GM21526 (cell line): ENCODE measurements at regions not wholly inside any gene's neighbourhood (a gene's known extent, or its start where the extent isn't known, plus 50 kb on each side); places are given as distances from the start of the nearest gene placed in this dataset.
"Not testable (repeated sequence)": the region's sequence is repeated elsewhere in the genome, so short reads cannot be mapped to it uniquely, and the experiment has no call there.

Experiments used
- ATAC-seq: cut with Tn5 transposase; IDR thresholded peaks from one replicate; pipeline ENCODE4 v1.9.1; 2021; ENCODE audit warnings: moderate library complexity; ENCODE audit not compliant: unreplicated experiment, low FRiP score

GRCh38 chr16:60727851-60728250, 1308.4 kb downstream of the CDH8 start:
- no peak for ATAC-seq

DNA sequence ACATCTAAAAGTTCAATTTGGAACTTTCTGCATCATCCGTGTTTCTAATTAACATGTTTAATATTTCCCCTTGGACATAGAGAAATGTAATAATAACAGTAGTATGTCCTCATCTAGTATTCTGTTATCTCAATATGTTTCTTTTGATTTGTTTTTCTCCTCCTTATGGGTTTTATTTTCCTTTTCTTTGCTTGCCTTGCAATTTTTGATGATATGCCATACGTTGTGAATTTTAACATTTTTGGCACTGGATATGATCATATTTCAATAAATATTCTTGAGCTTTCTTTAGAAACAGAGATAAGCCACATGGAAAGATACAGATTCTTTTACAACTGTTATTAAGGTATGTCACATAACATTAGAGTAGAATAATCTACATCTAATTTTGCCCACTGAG, 1316.2 kb downstream of the CDH8 start:
- no peak for ATAC-seq

DNA sequence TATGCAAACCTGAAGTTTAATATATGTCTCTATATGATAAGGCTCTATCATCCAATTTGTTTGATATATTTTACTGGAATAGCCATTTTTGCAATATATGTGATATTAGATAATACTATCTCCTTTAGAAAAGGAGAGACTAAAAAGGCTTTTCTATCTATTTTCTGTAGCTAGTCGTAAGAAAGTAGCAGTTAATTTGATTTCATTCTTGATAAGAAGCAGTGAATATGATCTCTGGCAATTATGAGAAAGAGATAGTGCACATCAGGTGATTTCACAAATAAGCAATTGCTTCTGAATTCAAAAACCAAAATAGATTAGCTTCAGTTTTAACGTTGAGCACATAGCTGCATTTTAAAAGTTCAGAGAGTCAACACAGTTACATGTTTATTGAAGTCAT, 1318.4 kb downstream of the CDH8 start:
- no peak for ATAC-seq

- ATAC-seq, result no peak
Observed at GRCh38 chr16:60712144-60712543, 1324.1 kb downstream of the CDH8 start.

GRCh38 chr16:60704726-60705125, 1331.5 kb downstream of the CDH8 start:
- ATAC-seq, result no peak

GRCh38 chr16:60703096-60703495, 1333.1 kb downstream of the CDH8 start:
- no peak for ATAC-seq

- ATAC-seq, result no peak
Observed at GRCh38 chr16:60686824-60687223, 1349.4 kb downstream of the CDH8 start.

DNA sequence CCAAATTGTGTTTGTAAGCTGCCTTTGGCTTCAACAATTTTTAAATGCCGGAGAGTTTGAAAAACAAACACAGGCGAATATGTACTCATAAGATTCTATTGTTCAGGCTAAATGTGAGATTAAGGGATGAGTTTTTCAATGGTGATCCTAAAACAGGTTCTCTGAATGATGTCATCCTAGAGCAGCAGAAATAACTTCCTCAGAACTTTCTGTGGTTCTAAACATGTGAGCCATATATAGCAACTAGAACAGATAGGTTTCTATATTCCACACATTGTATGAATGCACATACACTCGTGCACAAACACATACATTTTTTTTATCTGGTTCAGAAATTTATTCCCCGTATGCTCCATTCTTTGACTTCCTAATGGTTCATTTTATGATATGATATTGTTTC, 1352.2 kb downstream of the CDH8 start:
- no peak for ATAC-seq

- ATAC-seq, result no peak
Observed at GRCh38 chr16:60682219-60682618, 1354.0 kb downstream of the CDH8 start.

GRCh38 chr16:60681043-60681442, 1355.2 kb downstream of the CDH8 start:
- ATAC-seq, result no peak

DNA sequence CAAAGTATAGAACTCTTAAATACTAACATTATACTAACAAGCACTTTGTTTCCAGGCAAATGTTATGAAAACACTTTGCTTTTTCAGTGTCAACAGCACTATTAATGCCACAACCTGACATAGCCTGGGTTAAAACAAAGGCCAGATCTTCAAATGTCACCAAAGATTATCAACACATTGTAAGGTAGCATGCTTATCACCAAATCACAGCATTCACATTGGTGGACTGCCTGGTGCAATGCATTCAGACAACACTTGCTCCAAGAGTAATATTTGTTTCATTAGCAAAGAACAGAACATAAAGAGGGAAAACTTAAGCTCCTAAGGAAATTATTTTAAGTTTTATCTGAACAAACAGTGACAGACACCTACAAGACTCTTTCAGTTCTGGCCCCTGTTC, 1361.2 kb downstream of the CDH8 start:
- no peak for ATAC-seq

DNA sequence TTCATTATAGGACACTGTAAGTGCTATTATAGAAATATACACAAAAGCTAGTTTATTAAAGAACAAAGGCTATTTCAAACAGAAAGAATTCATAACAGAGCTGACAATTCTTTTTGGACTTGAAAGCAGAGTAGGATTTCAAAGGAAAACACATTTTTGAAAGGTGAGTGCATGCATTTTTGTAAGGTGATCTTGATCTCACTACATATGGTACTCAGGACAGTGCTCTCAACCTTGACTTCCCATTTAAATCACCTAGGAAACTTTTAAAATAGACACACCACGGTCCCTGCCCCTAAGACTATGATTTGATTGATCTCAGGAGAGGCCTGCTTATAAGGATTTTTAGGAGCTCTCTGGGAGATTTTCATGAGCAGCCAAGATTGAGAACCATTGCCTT, 1362.0 kb downstream of the CDH8 start:
- no peak for ATAC-seq

GRCh38 chr16:60655514-60656153, 1380.6 kb downstream of the CDH8 start:
- no peak for ATAC-seq

DNA sequence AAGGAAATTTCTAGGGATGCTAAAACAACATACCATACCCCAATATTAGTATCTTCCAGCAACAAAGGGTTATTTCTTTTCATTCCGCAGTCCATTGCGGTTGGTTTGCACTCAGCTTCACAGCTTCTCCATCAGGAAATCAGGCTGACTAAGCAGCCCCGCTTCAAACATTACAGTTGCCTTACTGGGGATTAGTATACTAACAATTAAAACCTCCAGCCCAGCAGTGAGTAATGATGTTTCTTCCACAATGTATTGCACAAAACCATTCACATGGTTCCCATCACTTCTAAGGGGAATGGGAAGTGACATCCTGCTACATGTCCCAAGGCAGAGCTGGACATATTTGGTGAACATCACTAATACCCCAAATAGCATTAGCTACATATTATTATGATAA, 1384.9 kb downstream of the CDH8 start:
- no peak for ATAC-seq

DNA sequence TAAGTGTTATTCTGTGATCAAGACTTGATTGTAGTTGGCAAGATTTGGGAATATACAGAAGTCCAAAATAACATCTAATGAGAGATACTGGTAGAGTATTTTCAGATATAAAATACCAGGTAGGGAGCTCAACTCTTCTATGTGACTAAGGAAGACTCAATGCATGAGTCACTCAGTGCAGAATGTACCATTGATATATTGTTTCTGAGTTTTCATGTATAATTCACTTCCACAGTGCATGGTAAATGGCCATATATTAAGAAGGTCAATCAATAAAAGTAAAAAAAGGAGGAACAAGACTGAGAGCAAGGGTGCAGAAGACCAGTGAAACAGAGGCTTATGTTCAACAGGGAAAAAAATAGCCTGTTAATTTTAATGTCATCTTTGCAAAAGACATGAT, 1387.9 kb downstream of the CDH8 start:
- ATAC-seq, result no peak

- ATAC-seq, result not testable (repeated sequence)
Observed at GRCh38 chr16:60647388-60647787, 1388.8 kb downstream of the CDH8 start.

DNA sequence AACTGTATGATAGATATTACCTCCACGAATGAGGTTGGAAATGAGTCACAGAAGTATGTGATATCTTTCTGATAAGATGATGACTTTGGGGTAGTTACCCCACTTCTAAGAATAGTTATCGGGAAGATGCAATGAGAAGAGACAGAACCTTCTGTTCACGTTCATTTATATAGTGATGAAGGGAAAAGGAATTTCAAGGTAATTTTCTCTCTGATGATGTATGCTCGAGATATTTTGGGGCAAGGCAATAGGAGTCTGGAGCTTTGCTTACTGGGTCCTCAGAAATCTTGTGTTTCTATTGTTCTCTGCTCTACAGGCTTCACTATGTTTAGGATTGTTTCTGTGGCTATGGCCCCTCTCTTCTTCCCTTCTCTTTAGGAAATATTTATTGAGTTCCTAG, 1389.6 kb downstream of the CDH8 start:
- ATAC-seq, result no peak

- no peak for ATAC-seq
Observed at GRCh38 chr16:60645541-60645940, 1390.7 kb downstream of the CDH8 start.

DNA sequence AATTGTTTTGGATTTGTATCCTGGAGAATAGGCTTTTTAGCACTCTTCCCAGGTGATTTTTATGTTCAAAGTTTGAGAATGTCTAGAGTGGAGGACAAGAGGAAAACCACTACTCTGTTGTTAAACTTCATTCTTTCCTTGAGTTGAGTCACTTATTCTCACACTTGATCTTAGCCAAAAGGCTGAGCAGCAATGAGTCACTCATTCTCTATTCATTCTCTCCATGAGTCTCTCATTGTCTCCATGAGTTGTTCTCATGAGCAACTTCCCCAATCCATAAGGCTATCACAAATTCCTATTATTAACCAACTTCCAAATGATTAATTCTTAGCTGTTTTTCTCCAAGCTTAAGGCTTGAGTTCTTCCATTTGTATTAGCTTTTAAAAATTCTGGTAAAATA, 1393.3 kb downstream of the CDH8 start:
- no peak for ATAC-seq

DNA sequence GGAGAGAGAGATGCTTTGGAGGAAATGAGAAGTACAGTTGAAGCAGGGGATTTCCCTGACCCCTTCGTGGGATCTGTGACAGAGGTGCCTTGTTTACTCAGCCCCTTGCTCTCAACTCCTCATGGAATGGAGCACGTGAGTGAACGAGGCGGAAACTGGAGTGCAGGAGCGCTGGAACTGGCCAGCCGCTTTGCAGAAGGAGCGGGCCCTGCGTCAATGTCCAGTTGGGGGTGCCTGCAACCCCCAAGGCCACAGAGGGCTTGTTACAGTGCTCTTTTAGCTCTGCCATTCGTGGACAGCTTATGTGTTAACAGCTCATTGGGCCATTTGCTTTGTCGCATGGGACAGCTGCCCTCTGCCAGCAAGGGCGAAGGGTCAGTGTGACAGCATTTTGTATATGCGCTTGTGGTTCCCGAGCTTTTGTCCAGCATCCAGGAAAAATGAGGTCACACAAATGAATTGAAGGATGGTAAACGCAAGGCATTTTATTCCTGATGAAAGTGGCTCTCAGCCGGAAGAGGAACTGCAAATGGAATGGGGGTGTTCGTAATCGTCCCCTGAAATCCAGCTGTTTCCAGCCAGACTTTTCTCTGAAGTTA, 1395.1 kb downstream of the CDH8 start:
- no peak for ATAC-seq

DNA sequence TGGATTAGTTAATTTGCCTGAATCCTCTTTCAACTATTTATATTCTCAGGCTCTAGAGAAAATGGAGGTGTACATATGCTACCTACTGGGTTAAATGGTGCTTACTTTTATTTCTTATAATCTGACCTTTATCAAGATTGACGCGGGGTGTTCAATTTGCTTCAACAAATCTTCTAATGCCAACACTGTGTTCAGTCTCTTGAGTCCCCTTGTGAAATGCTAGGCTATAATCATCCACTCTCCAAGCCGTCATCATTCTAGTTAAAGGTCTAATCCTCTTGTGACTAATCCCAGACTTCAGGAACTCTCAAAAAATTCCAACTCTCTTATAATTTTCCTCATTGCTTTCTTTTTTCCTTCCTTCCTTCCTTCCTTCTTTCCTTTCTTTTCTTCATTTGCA, 1396.2 kb downstream of the CDH8 start:
- ATAC-seq, result no peak

DNA sequence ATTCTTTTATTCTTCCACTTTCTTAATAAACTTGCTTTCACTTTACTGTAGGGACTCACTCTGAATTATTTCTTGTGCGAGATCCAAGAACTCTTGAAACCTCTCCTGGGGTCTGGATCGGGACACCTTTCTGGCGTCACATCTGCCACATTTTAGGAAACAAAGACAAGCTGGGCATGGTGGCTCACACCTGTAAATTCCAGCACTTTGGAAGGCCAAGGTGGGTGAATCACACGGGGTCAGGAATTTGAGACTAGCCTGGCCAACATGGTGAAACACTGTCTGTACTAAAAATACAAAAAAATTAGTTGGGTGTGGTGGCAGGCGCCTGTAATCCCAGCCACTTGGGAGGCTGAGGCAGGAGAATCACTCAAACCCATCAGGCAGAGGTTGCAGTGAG, 1399.6 kb downstream of the CDH8 start:
- not testable (repeated sequence) for ATAC-seq

- no peak for ATAC-seq
Observed at GRCh38 chr16:60636117-60636516, 1400.1 kb downstream of the CDH8 start.
